NCI-H82 treated with DMSO at 0.1 percent for 48 hours (cell line): ENCODE measurements at regions not wholly inside any gene's neighbourhood (a gene's known extent, or its start where the extent isn't known, plus 50 kb on each side); places are given as distances from the start of the nearest gene placed in this dataset.
"Not testable (repeated sequence)": the region's sequence is repeated elsewhere in the genome, so short reads cannot be mapped to it uniquely, and the experiment has no call there.

Experiments
- DNase-seq: peaks from one replicate; lab custom pipeline; 2025; ENCODE audit not compliant: unreplicated experiment; lab: John Stamatoyannopoulos, UW

GRCh38 chr13:97856304-97856675 lies 97.2 kb upstream of the IPO5 start:
- no peak for DNase-seq

- DNase-seq = no peak
These were observed 95.3 kb upstream of the IPO5 start for GRCh38 chr13:97858161-97858560.

- no peak for DNase-seq
These were observed 87.1 kb upstream of the IPO5 start for GRCh38 chr13:97866346-97866745.

GRCh38 chr13:97866751-97867150 lies 86.7 kb upstream of the IPO5 start:
- DNase-seq = no peak

- no peak for DNase-seq
These were observed 80.1 kb upstream of the IPO5 start for GRCh38 chr13:97873398-97873797.

- no peak for DNase-seq
These were observed 78.3 kb upstream of the IPO5 start for GRCh38 chr13:97875218-97875617.

GRCh38 chr13:97875911-97876310 lies 77.6 kb upstream of the IPO5 start:
- no peak for DNase-seq

GRCh38 chr13:97878431-97879375 lies 74.8 kb upstream of the IPO5 start:
- DNase-seq = no peak

- DNase-seq = no peak
These were observed 73.7 kb upstream of the IPO5 start for GRCh38 chr13:97879646-97880310.

GRCh38 chr13:97880311-97880675 lies 73.2 kb upstream of the IPO5 start:
- no peak for DNase-seq

- DNase-seq = no peak
These were observed 71.9 kb upstream of the IPO5 start for GRCh38 chr13:97881556-97881955.

GRCh38 chr13:97883396-97883795 lies 70.1 kb upstream of the IPO5 start:
- DNase-seq = no peak

GRCh38 chr13:97884707-97885468 lies 68.6 kb upstream of the IPO5 start:
- DNase-seq = no peak

- DNase-seq = no peak
These were observed 67.8 kb upstream of the IPO5 start for GRCh38 chr13:97885641-97886040.

GRCh38 chr13:97889803-97890202 lies 63.7 kb upstream of the IPO5 start:
- DNase-seq = no peak

GRCh38 chr13:97890573-97890972 lies 62.9 kb upstream of the IPO5 start:
- DNase-seq = no peak

- DNase-seq = not testable (repeated sequence)
These were observed 61.5 kb upstream of the IPO5 start for GRCh38 chr13:97891964-97892363.

- no peak for DNase-seq
These were observed 60.8 kb upstream of the IPO5 start for GRCh38 chr13:97892717-97893116.

- DNase-seq = no peak
These were observed 58.1 kb upstream of the IPO5 start for GRCh38 chr13:97895383-97895782.

- no peak for DNase-seq
These were observed 57.0 kb upstream of the IPO5 start for GRCh38 chr13:97896446-97896845.

- DNase-seq = no peak
These were observed 51.8 kb upstream of the IPO5 start for GRCh38 chr13:97901716-97902115.
